ENCODE measurements at regions not wholly inside any gene's neighbourhood (a gene's known extent, or its start where the extent isn't known, plus 50 kb on each side); places are given as distances from the start of the nearest gene placed in this dataset.

DNA sequence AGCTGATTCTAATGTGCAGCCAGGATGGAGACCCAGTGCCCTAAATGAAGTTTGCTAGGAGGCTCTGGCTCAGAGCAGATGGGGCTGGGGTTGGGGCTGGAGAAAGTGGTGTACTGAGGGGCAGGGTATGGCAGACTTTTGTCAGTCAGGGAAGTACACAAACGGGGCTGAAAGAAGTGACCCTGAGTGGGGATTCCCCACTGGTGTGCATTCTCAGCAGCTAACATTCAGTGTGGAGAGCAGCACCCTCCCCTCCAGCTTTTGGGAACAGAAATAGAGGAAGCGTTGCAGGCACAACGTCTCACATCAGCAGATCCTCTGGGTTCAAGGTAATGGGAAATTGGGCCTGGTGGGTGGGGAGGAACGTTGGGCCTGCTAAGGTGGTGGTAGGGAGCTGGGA, 89.1 kb upstream of the GCFC2 start:
- TF ChIP-seq CTCF (IDR thresholded peaks at IDR 0.05), result no peak
- TF ChIP-seq POLR2A (IDR thresholded peaks at IDR 0.05), result no peak
